ENCODE measurements at regions not wholly inside any gene's neighbourhood (a gene's known extent, or its start where the extent isn't known, plus 50 kb on each side); places are given as distances from the start of the nearest gene placed in this dataset.

- H3K9me3 ChIP-seq (ENCODE audit: low read depth, low read length), result no peaks in the 10 kb centered on the region
- TF ChIP-seq FOXP2 (optimal IDR thresholded peaks at IDR 0.05; ENCODE audit: control extremely low read depth, extremely low read length, insufficient read depth) (no peak), EZH2 (IDR thresholded peaks at IDR 0.05) (no peak), POLR2AphosphoS5 (IDR thresholded peaks at IDR 0.05; ENCODE audit: borderline replicate concordance, low read depth, low read length) (no peak)
- no peak overlapping the region for H3K9ac ChIP-seq (ENCODE audit: insufficient read length)
- peak overlapping the region; percentile 68 for H3K27ac ChIP-seq
- H3K4me3 ChIP-seq, result no peak overlapping the region; the same call in 1 of the 2 replicates
- no peak for DNase-seq (ENCODE audit: low read depth, low spot score)
- no peaks in the 10 kb centered on the region for H3K36me3 ChIP-seq (ENCODE audit: insufficient read depth, low read length)
Observed at GRCh38 chr12:11568155-11568761, 81.2 kb upstream of the ETV6 start.

DNA sequence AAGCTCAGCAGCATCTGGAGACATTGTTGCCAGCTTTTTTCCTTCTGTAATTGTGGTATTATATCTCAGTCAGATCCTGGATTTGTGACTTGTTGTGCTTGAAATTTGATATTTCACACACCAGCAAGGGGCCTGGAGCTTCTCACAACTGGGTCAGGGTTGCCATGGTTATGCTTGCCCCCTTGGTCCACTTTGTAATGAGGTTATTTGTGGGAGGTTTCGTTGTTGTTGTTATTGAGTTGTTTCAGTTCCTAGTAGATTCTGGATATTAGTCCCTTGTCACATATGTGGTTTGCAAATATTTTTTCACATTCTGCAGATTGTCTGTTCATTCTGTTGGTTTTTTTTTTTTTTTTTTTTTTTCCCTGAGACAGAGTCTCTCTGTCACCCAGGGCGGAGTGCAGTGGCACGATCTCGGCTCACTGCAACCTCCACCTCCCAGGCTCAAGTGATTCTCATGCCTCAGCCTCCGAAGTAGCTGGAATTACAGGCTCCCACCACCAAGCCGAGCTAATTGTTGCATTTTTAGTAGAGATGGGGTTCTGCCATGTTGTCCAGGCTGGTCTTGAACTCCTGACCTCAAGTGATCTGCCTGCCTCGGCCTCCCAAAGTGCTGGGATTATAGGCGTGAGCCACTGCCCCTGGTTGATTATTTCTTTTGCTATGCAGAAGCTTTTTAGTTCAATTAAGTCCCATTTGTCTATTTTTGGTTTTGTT is 80.6 kb upstream of the ETV6 start:
- Histone ChIP-seq H3K9me3 (ENCODE audit: low read depth, low read length) (0 out of 2 replicates have a peak, but pooled peaks cover 1% of the 10 kb centered on the region), H3K9ac (ENCODE audit: insufficient read length) (no peak overlapping the region), H3K4me3 (no peak overlapping the region; the same call in 1 of the 2 replicates), H3K27ac (peak overlapping the region; percentile 68), H3K36me3 (ENCODE audit: insufficient read depth, low read length) (no peaks in the 10 kb centered on the region)
- no peak for DNase-seq (ENCODE audit: low read depth, low spot score)
- TF ChIP-seq FOXP2 (optimal IDR thresholded peaks at IDR 0.05; ENCODE audit: control extremely low read depth, extremely low read length, insufficient read depth) (no peak), EZH2 (IDR thresholded peaks at IDR 0.05) (no peak), POLR2AphosphoS5 (IDR thresholded peaks at IDR 0.05; ENCODE audit: borderline replicate concordance, low read depth, low read length) (no peak)

DNA sequence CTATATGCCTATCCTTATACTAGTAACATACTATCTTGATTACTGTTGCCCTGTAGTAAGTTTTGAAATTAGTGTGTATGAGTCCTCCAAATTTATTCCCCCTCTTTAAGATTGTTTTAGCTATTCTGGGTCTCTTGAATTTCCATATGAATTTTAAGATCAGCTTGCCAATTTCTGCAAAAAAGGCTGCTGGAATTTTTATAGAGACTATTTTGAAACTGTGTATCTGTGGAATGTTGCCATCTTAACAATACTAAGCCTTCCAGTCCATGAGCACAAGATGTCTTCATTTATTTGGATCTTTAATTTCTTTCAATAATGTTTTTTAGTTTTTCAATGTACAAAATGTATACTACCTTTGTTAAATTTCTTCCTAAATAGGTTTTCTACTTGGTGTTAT is 79.8 kb upstream of the ETV6 start:
- no peak for TF ChIP-seq EZH2 (IDR thresholded peaks at IDR 0.05)
- no peak for TF ChIP-seq POLR2AphosphoS5 (IDR thresholded peaks at IDR 0.05; ENCODE audit: borderline replicate concordance, low read depth, low read length)
- no peak for TF ChIP-seq FOXP2 (optimal IDR thresholded peaks at IDR 0.05; ENCODE audit: control extremely low read depth, extremely low read length, insufficient read depth)
- H3K9ac ChIP-seq (ENCODE audit: insufficient read length), result no peak overlapping the region
- H3K4me3 ChIP-seq, result no peak overlapping the region
- no peak for DNase-seq (ENCODE audit: low read depth, low spot score)
- H3K27ac ChIP-seq, result peak overlapping the region; percentile 45; the same call in 1 of the 2 replicates
- H3K36me3 ChIP-seq (ENCODE audit: insufficient read depth, low read length), result no peaks in the 10 kb centered on the region
- H3K9me3 ChIP-seq (ENCODE audit: low read depth, low read length), result peaks cover 6% of the 10 kb centered on the region; the same call in 1 of the 2 replicates

DNA sequence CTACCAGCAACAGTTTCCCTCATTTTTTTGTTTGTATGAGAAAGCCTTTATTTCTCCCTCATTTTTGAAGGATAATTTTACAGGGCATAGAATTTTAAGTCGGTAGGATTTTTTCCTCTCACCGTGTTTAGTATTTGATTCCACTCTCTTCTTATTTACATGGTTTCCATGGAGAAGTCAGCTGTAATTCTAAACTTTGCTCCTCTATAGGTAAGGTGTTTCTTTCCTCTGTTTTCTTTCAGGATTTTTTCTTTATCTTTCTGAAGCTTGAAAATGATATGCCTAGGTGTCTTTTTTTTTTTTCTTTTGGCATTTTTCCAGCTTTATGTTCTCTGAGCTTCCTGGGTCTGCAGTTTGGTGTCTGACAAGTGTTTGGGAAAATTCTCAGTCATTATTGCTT is 75.6 kb upstream of the ETV6 start:
- H3K36me3 ChIP-seq (ENCODE audit: insufficient read depth, low read length), result no peaks in the 10 kb centered on the region
- H3K27ac ChIP-seq, result no peak overlapping the region
- DNase-seq (ENCODE audit: low read depth, low spot score), result no peak

DNA sequence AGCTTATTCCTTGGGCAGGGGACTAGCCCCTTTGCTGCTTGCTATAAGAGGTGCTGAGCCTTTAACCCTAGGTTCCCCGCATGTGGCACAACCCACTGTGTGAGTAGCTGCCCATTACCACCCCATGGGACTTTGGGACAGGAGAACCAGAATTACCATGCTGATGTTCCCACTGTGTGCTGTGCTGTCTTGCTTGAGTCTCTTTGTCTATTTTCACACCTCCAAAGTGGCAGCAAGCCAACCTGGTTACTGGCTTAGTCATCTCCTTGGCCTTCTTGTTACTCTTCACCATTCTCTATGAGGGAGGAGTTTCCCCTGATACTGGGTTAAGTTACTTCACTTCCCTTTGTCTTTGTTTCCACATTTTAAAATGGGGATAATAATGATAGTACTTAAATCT is 73.4 kb upstream of the ETV6 start:
- Histone ChIP-seq H3K36me3 (ENCODE audit: insufficient read depth, low read length) (no peaks in the 10 kb centered on the region), H3K4me3 (no peak overlapping the region), H3K9ac (ENCODE audit: insufficient read length) (no peak overlapping the region), H3K27ac (no peak overlapping the region), H3K9me3 (ENCODE audit: low read depth, low read length) (peaks cover 6% of the 10 kb centered on the region; the same call in 1 of the 2 replicates)
- TF ChIP-seq EZH2 (IDR thresholded peaks at IDR 0.05), result no peak
- no peak for TF ChIP-seq FOXP2 (optimal IDR thresholded peaks at IDR 0.05; ENCODE audit: control extremely low read depth, extremely low read length, insufficient read depth)
- TF ChIP-seq POLR2AphosphoS5 (IDR thresholded peaks at IDR 0.05; ENCODE audit: borderline replicate concordance, low read depth, low read length), result no peak
- no peak for DNase-seq (ENCODE audit: low read depth, low spot score)

More for the DNA sequence above, 75.6 kb upstream of the ETV6 start:
- TF ChIP-seq EZH2 (IDR thresholded peaks at IDR 0.05) (no peak), FOXP2 (optimal IDR thresholded peaks at IDR 0.05; ENCODE audit: control extremely low read depth, extremely low read length, insufficient read depth) (no peak), POLR2AphosphoS5 (IDR thresholded peaks at IDR 0.05; ENCODE audit: borderline replicate concordance, low read depth, low read length) (no peak)
- H3K9ac ChIP-seq (ENCODE audit: insufficient read length), result no peak overlapping the region
- no peak overlapping the region for H3K4me3 ChIP-seq
- peaks cover 6% of the 10 kb centered on the region; the same call in 1 of the 2 replicates for H3K9me3 ChIP-seq (ENCODE audit: low read depth, low read length)

GRCh38 chr12:11577658-11578260 is 71.7 kb upstream of the ETV6 start:
- no peak for DNase-seq (ENCODE audit: low read depth, low spot score)
- H3K36me3 ChIP-seq (ENCODE audit: insufficient read depth, low read length), result no peaks in the 10 kb centered on the region
- H3K27ac ChIP-seq, result no peak overlapping the region
- TF ChIP-seq EZH2 (IDR thresholded peaks at IDR 0.05) (no peak), POLR2AphosphoS5 (IDR thresholded peaks at IDR 0.05; ENCODE audit: borderline replicate concordance, low read depth, low read length) (no peak), FOXP2 (optimal IDR thresholded peaks at IDR 0.05; ENCODE audit: control extremely low read depth, extremely low read length, insufficient read depth) (no peak)
- H3K4me3 ChIP-seq, result no peak overlapping the region
- no peak overlapping the region for H3K9ac ChIP-seq (ENCODE audit: insufficient read length)
- peaks cover 6% of the 10 kb centered on the region; the same call in 1 of the 2 replicates for H3K9me3 ChIP-seq (ENCODE audit: low read depth, low read length)

GRCh38 chr12:11578461-11578993 is 70.9 kb upstream of the ETV6 start:
- no peak overlapping the region for H3K4me3 ChIP-seq

More at GRCh38 chr12:11578461-11578993, 70.9 kb upstream of the ETV6 start:
- Histone ChIP-seq H3K9me3 (ENCODE audit: low read depth, low read length) (peaks cover 6% of the 10 kb centered on the region; the same call in 1 of the 2 replicates), H3K27ac (no peak overlapping the region), H3K9ac (ENCODE audit: insufficient read length) (no peak overlapping the region), H3K36me3 (ENCODE audit: insufficient read depth, low read length) (no peaks in the 10 kb centered on the region)
- no peak for DNase-seq (ENCODE audit: low read depth, low spot score)
- TF ChIP-seq EZH2 (IDR thresholded peaks at IDR 0.05) (no peak), FOXP2 (optimal IDR thresholded peaks at IDR 0.05; ENCODE audit: control extremely low read depth, extremely low read length, insufficient read depth) (no peak), POLR2AphosphoS5 (IDR thresholded peaks at IDR 0.05; ENCODE audit: borderline replicate concordance, low read depth, low read length) (no peak)
